GM12878 (cell line): ENCODE measurements at regions not wholly inside any gene's neighbourhood (a gene's known extent, or its start where the extent isn't known, plus 50 kb on each side); places are given as distances from the start of the nearest gene placed in this dataset.

Experiments
- ATAC-seq: fragments of 200-7000 bp; cut with Tn5 transposase; 3 replicates; pipeline ENCODE4 v1.9.1; 2020; ENCODE audit warnings: mild to moderate bottlenecking, moderate library complexity
- BruUV-seq: library from RNA; stranded (reverse); fragments of 400-500 nt; replicated peaks from 2 replicates; lab custom pipeline; 2021; lab: Mats Ljungman, UMichigan
- CTCF ChIA-PET: fragments of 300-600 bp; sonication (Branson Sonifier 250); formaldehyde crosslinking; extraction: SDS; loops from one replicate; lab custom pipeline; 2021; ENCODE audit warnings: inconsistent platforms; lab: Yijun Ruan, JAX
- POLR2A ChIA-PET: fragments of 350-600 bp; formaldehyde crosslinking; extraction: SDS; loops from one replicate; lab custom pipeline; 2021; ENCODE audit warnings: inconsistent platforms; lab: Charles Lee
- RAD21 ChIA-PET: fragments of 300-600 bp; sonication (Branson Sonifier 250); formaldehyde crosslinking; loops from one replicate; lab custom pipeline; 2023; ENCODE audit warnings: antibody characterized with exemption; ENCODE audit not compliant: unreplicated experiment; lab: Charles Lee
- SMC1A ChIA-PET: fragments of 300-600 bp; sonication (Branson Sonifier 250); formaldehyde crosslinking; loops from one replicate; lab custom pipeline; 2023; ENCODE audit not compliant: unreplicated experiment, uncharacterized antibody; lab: Charles Lee
- DNase-seq: peaks from one replicate; pipeline ENCODE4 v3.0.0-alpha.2; 2011; ENCODE audit warnings: low read depth, low spot score
- FAIRE-seq: peaks from 3 replicates; lab custom pipeline; 2011; peaks lifted over from hg19 to GRCh38; lab: Jason Lieb, UNC
- H2AFZ ChIP-seq: 2 replicates; pipeline ENCODE4 v1.6.0; 2011; ENCODE audit warnings: low read depth, low read length, control low read depth; ENCODE audit not compliant: control insufficient read depth
- H3K27ac ChIP-seq: 2 replicates; pipeline ENCODE4 v1.5.1; 2011; ENCODE audit warnings: control low read depth; ENCODE audit not compliant: control insufficient read depth, insufficient read depth
- H3K27me3 ChIP-seq, 2 experiments: replicated peaks in 1 of 2; 2 replicates each; pipeline versions ENCODE4 v1.6.0 to v1.6.1; 2011; ENCODE audit warnings: low read length in 1 of 2; ENCODE audit not compliant: control insufficient read depth in 2 of 2, insufficient read depth in 2 of 2
- H3K36me3 ChIP-seq, 2 experiments: 2 replicates each; pipeline ENCODE4 v1.5.1; 2011; ENCODE audit warnings: low read length in 1 of 2; ENCODE audit not compliant: control insufficient read depth in 2 of 2, insufficient read depth in 2 of 2
- H3K4me1 ChIP-seq: 2 replicates; pipeline ENCODE4 v1.6.1; 2011; ENCODE audit warnings: mild to moderate bottlenecking, low read length, moderate library complexity, mixed read lengths; ENCODE audit not compliant: control insufficient read depth, insufficient read depth
- H3K4me2 ChIP-seq: 2 replicates; pipeline ENCODE4 v1.6.0; 2011; ENCODE audit warnings: control low read depth; ENCODE audit not compliant: control insufficient read depth, insufficient read depth
- H3K4me3 ChIP-seq: fragments of 200-600 bp; sonication (generic); 2 replicates; pipeline ENCODE4 v1.5.1; 2016
- H3K79me2 ChIP-seq: 2 replicates; pipeline ENCODE4 v1.6.0; 2011; ENCODE audit warnings: low read length; ENCODE audit not compliant: control insufficient read depth, insufficient read depth
- H3K9ac ChIP-seq: 2 replicates; pipeline ENCODE4 v1.8.0; 2011; ENCODE audit warnings: low read length, control low read depth, mixed read lengths; ENCODE audit not compliant: control insufficient read depth, insufficient read depth
- H3K9me3 ChIP-seq: replicated peaks from 3 replicates; pipeline ENCODE4 v1.5.1; 2011; ENCODE audit warnings: mild to moderate bottlenecking, low read length; ENCODE audit not compliant: control insufficient read depth, insufficient read depth
- H4K20me1 ChIP-seq: 2 replicates; pipeline ENCODE4 v1.6.0; 2011; ENCODE audit not compliant: control insufficient read depth, insufficient read depth
- ATF2 ChIP-seq: IDR thresholded peaks from 2 replicates; pipeline ENCODE4 v1.6.1; 2012; ENCODE audit warnings: low read length, inconsistent platforms
- CEBPZ ChIP-seq: fragments of 150-350 bp; IDR thresholded peaks from 2 replicates; pipeline ENCODE4 v1.6.1; 2016; ENCODE audit warnings: low read depth, low read length
- E4F1 ChIP-seq: fragments of 450-650 bp; IDR thresholded peaks from 2 replicates; pipeline ENCODE4 v1.6.1; 2018; ENCODE audit warnings: borderline replicate concordance, mild to moderate bottlenecking; ENCODE audit not compliant: partially characterized antibody
- ESRRA ChIP-seq: IDR thresholded peaks from 2 replicates; pipeline ENCODE4 v1.6.1; 2012; ENCODE audit warnings: mild to moderate bottlenecking, low read length, improper control_type of control experiment
- ETV6 ChIP-seq, 2 experiments: fragments of 450-650 bp in 1 of 2; IDR thresholded peaks in 1 of 2; conservative IDR thresholded peaks in 1 of 2; 2 replicates each; pipeline ENCODE4 v1.6.1; 2014; ENCODE audit warnings: antibody characterized with exemption in 1 of 2, borderline replicate concordance in 1 of 2, low read depth in 1 of 2, mild to moderate bottlenecking in 1 of 2, moderate library complexity in 1 of 2
- HDAC2 ChIP-seq: fragments of 200-600 bp; sonication (generic); IDR thresholded peaks from 2 replicates; pipeline ENCODE4 v1.6.1; 2017
- MAX ChIP-seq: IDR thresholded peaks from 2 replicates; pipeline ENCODE4 v1.6.1; 2012; ENCODE audit warnings: low read depth, low read length, improper control_type of control experiment
- MEF2A ChIP-seq: IDR thresholded peaks from 2 replicates; pipeline ENCODE4 v1.6.1; 2011; ENCODE audit warnings: low read depth, mild to moderate bottlenecking, low read length, moderate library complexity; ENCODE audit not compliant: insufficient read depth
- MXI1 ChIP-seq: fragments of 150-350 bp; IDR thresholded peaks from 2 replicates; pipeline ENCODE4 v1.6.1; 2011; ENCODE audit warnings: low read depth, mild to moderate bottlenecking, inconsistent platforms, low read length, improper control_type of control experiment
- MYB ChIP-seq: fragments of 150-350 bp; IDR thresholded peaks from 2 replicates; pipeline ENCODE4 v1.6.1; 2014; ENCODE audit warnings: mild to moderate bottlenecking, low read depth, low read length, borderline replicate concordance
- MYC ChIP-seq: IDR thresholded peaks from 2 replicates; pipeline ENCODE4 v1.6.1; 2011; ENCODE audit warnings: mild to moderate bottlenecking, low read length, moderate library complexity, inconsistent platforms; ENCODE audit not compliant: insufficient read depth, insufficient replicate concordance, insufficient read length, severe bottlenecking
- SKIL ChIP-seq: fragments of 450-650 bp; IDR thresholded peaks from 2 replicates; pipeline ENCODE4 v1.6.1; 2017; ENCODE audit warnings: mild to moderate bottlenecking, low read depth, inconsistent platforms; ENCODE audit not compliant: poor library complexity, severe bottlenecking
- YBX1 ChIP-seq: fragments of 450-650 bp; IDR thresholded peaks from 2 replicates; pipeline ENCODE4 v1.6.1; 2016; ENCODE audit warnings: antibody characterized with exemption
- WGBS: methylation state at CpG from one replicate; pipeline ENCODE4 v1.1.6; 2016; ENCODE audit warnings: low lambda C conversion rate; ENCODE audit not compliant: insufficient replicate concordance, insufficient coverage; ENCODE audit errors: missing lambda C conversion rate; 5-methylcytosine and 5-hydroxymethylcytosine counted together
- in situ Hi-C: fragments of 300-500 bp; cut with MboI; formaldehyde crosslinking; loops from 9 replicates; pipeline ENCODE4 v1.14.3; 2018; ENCODE audit warnings: mixed read lengths
- intact Hi-C: fragments of 100-400 bp; cut with micrococcal nuclease; formaldehyde crosslinking; loops from one replicate; pipeline ENCODE4 v1.14.2; 2022; ENCODE audit not compliant: unreplicated experiment

- in situ Hi-C loops: no loop called here
- WGBS: 14% methylated on average over 3 of the region's 3 CpGs
- ATAC-seq: no peak
- no peak overlapping the region for H3K4me3 ChIP-seq
- no peaks in the 10 kb centered on the region for H3K79me2 ChIP-seq
- BruUV-seq: no TSS peak
- no peak overlapping the region for H3K27ac ChIP-seq
- POLR2A ChIA-PET: no interaction called here
- DNase-seq: no peak
- H3K9me3 ChIP-seq: no peaks in the 10 kb centered on the region
- TF ChIP-seq E4F1 (no peak), MYC (no peak), ESRRA (no peak), SKIL (no peak), ETV6 (conservative IDR thresholded peaks at IDR 0.05 in 1 of 2, IDR thresholded peaks at IDR 0.05 in 1 of 2; ENCODE audit: borderline replicate concordance in 1 of 2, low read depth in 1 of 2) (no peak), MYB (no peak), HDAC2 (no peak), MAX (no peak), ATF2 (no peak), MXI1 (no peak), CEBPZ (no peak), YBX1 (no peak), MEF2A (no peak)
- no peak overlapping the region for H2AFZ ChIP-seq
- no peak overlapping the region for H3K4me2 ChIP-seq
- FAIRE-seq: no peak
- H3K27me3 ChIP-seq: no peaks in the 10 kb centered on the region
- CTCF ChIA-PET: interaction anchor here (1.0 to 1.3 kb wide), 2 partner anchors 11 to 13 kb away, joined by 3 read pairs; no protein-coding TSS in a partner anchor
- no peaks in the 10 kb centered on the region for H4K20me1 ChIP-seq
- SMC1A ChIA-PET: interaction anchor here (0.7 kb wide), 1 partner anchor 483 kb away, joined by 3 read pairs; no protein-coding TSS in a partner anchor
- no peak overlapping the region for H3K9ac ChIP-seq
- RAD21 ChIA-PET: no interaction called here
- intact Hi-C loops: no loop called here
- no peaks in the 10 kb centered on the region for H3K4me1 ChIP-seq
- no peaks in the 10 kb centered on the region for H3K36me3 ChIP-seq
Measured at GRCh38 chr13:38053896-38054295, 184.3 kb upstream of the TRPC4 start.
